Panc1 (cell line): ENCODE measurements at regions not wholly inside any gene's neighbourhood (a gene's known extent, or its start where the extent isn't known, plus 50 kb on each side); places are given as distances from the start of the nearest gene placed in this dataset.
A peak's percentile ranks its signal among the peaks of the same experiment; 100 is the strongest.

Source experiments
- CTCF ChIP-seq: fragments of 450-650 bp; IDR thresholded peaks from 2 replicates; pipeline ENCODE4 v1.5.1; 2017; ENCODE audit warnings: mild to moderate bottlenecking
- POLR2AphosphoS5 ChIP-seq: IDR thresholded peaks from 2 replicates; pipeline ENCODE4 v1.6.1; 2012; ENCODE audit warnings: mild to moderate bottlenecking, low read depth, low read length, moderate library complexity
- REST ChIP-seq, 2 experiments: IDR thresholded peaks; 2 replicates each; pipeline ENCODE4 v1.6.1; 2011 to 2012; ENCODE audit warnings: low read depth in 2 of 2, control low read depth in 1 of 2, low read length in 1 of 2, mild to moderate bottlenecking in 1 of 2, moderate library complexity in 1 of 2; ENCODE audit not compliant: insufficient read depth in 1 of 2
- TCF7L2 ChIP-seq: IDR thresholded peaks from 2 replicates; pipeline ENCODE4 v1.6.1; 2011; ENCODE audit warnings: mild to moderate bottlenecking, low read depth, low read length, inconsistent platforms

GRCh38 chr3:14598143-14598569 is 53.4 kb upstream of the CCDC174 start:
- TF ChIP-seq CTCF (no peak), POLR2AphosphoS5 (no peak), TCF7L2 (peak; percentile 90), REST (IDR thresholded peaks at IDR 0.05; ENCODE audit: insufficient read depth in 1 of 2, low read depth in 2 of 2, low read length in 1 of 2) (peak; percentile 95 to 96)
